Right lobe of liver (tissue), 6 donors: ENCODE measurements at regions not wholly inside any gene's neighbourhood (a gene's known extent, or its start where the extent isn't known, plus 50 kb on each side); places are given as distances from the start of the nearest gene placed in this dataset.

Source experiments
- ATAC-seq, 4 donors: fragments of 200-7000 bp; cut with Tn5 transposase; one replicate each; pipeline ENCODE4 v1.9.1; 2020; ENCODE audit warnings: mild to moderate bottlenecking in 4 of 4, moderate library complexity in 4 of 4
- DNase-seq, 3 donors: peaks; one replicate each; pipeline ENCODE4 v3.0.0-alpha.2; 2020
- H3K27ac ChIP-seq, 3 donors: fragments of 200-600 bp; one replicate each; pipeline ENCODE4 v1.8.0; 2022
- H3K27me3 ChIP-seq, 2 donors: fragments of 200-600 bp; one replicate each; pipeline ENCODE4 v1.8.0; 2022
- H3K36me3 ChIP-seq, 4 donors: fragments of 200-600 bp; sonication (generic) in 1 of 4; one replicate each; pipeline versions ENCODE4 v1.5.1 to v1.8.0; 2017 to 2022; ENCODE audit warnings: control low read depth in 1 of 4
- H3K4me1 ChIP-seq, 4 donors: fragments of 200-600 bp; sonication (generic) in 1 of 4; one replicate each; pipeline versions ENCODE4 v1.5.1 to v1.8.0; 2017 to 2022; ENCODE audit warnings: control low read depth in 1 of 4
- H3K4me3 ChIP-seq, 3 donors: fragments of 200-600 bp; one replicate each; pipeline ENCODE4 v1.8.0; 2022
- H3K9me3 ChIP-seq, 4 donors: fragments of 200-600 bp; sonication (generic) in 1 of 4; one replicate each; pipeline versions ENCODE4 v1.5.1 to v1.8.0; 2017 to 2022; ENCODE audit warnings: control low read depth in 1 of 4
- POLR2A ChIP-seq: fragments of 450-650 bp; IDR thresholded peaks from one replicate; pipeline ENCODE4 v1.6.1; 2017; ENCODE audit warnings: antibody characterized with exemption, mild to moderate bottlenecking
- WGBS: methylation state at CpG from one replicate; pipeline ENCODE4 v1.1.6; 2018; ENCODE audit warnings: low coverage, low lambda C conversion rate; ENCODE audit not compliant: insufficient coverage; ENCODE audit errors: missing lambda C conversion rate; 5-methylcytosine and 5-hydroxymethylcytosine counted together
- intact Hi-C, 2 donors: fragments of 100-400 bp; cut with DNase I; formaldehyde crosslinking; loops; one replicate each; pipeline versions ENCODE4 v1.11.2 to v1.14.1; 2022
- TF ChIP-seq, protein P1 (sequence below), 4 donors: fragments of 200-600 bp in 3 of 4; fragments of 450-650 bp in 1 of 4; IDR thresholded peaks; one replicate each; pipeline versions ENCODE4 v1.5.1 to v1.8.0; 2016 to 2022; ENCODE audit warnings: antibody characterized with exemption in 4 of 4, mild to moderate bottlenecking in 2 of 4
- donor health status: DM: no; HTN: yes; CAD: no.
- donor health status: DM: no; HTN: no; CAD: no.
- donor health status: DM: no; HTN: no; CAD: no.
- donor health status: DM: no; HTN: yes; CAD: no.
- donor health status: DM: no; HTN: yes; CAD: no.

DNA sequence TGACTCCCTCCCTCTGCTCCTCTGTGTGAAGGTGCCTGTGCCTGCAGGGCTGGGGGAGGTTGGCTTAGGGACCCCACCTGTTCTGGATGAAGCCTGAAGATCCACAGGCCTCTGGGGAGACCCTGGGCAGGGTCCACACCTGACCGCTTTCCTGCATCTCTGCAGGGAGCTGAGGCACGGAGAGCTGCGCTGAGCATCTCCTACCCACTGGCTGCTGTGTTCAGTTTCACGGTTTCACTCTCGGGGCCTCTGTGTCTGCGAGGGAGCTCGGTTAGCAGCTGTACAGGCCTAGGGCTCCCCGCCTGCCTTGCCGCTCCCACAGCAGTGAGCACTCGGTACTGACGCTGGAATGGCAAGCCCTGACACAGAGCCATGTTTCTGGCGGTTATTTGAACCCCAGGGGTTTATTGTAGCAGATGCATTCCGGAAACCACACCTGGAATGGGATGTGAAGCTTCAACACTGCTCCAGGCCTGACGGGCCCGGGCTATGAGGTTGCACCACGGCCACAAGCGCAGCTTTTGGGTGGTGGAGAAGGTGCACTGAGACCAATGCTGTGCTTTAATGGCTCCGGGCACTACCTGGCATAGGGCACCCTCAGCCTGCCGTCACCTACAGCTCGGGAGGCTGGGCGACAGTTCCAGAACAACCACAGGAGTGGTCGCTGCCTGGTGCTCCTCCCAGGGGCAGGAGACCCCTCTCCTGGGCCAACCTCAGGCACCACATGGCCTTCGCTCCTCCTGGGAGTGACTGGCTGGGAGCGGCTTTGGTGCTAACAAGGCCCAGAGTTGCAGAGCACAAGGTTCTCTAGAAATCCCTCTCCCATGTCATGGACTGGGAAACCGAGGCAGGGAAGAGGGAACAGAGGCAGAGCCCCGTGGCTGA is 257.9 kb downstream of the NDUFA10 start:
- H3K36me3 ChIP-seq: no peaks in the 10 kb centered on the region

DNA sequence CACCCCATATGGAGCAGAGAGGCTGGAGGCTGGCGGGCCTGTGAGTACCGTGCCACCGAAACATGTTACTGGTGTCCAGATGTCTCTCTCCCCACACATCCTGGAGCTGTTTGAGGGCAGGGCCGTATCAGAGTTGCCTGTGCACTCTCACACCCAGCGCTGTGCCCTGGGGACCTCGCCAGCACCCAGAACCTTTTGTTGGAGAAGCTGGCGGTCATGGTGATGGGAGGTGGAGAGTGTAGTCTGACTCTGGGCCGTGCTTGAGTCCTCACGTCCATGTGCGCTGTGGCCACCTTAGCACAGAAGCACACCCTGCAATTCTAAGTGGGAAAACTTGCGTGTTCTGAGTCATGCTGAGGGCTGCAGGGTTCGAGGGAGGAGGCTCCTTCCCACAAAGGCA is 259.2 kb downstream of the NDUFA10 start:
- Histone ChIP-seq H3K4me3 (no peak overlapping the region), H3K9me3 (no peaks in the 10 kb centered on the region), H3K4me1 (no peaks in the 10 kb centered on the region), H3K27me3 (no peaks in the 10 kb centered on the region), H3K36me3 (no peaks in the 10 kb centered on the region), H3K27ac (no peak overlapping the region)
- 72% methylated on average over 7 of the region's 12 CpGs for WGBS
- peak in 2 of 3 donors; percentile 30 to 31 for DNase-seq
- intact Hi-C loops: no loop called here
- TF ChIP-seq POLR2A: no peak
- TF ChIP-seq, protein P1, sequence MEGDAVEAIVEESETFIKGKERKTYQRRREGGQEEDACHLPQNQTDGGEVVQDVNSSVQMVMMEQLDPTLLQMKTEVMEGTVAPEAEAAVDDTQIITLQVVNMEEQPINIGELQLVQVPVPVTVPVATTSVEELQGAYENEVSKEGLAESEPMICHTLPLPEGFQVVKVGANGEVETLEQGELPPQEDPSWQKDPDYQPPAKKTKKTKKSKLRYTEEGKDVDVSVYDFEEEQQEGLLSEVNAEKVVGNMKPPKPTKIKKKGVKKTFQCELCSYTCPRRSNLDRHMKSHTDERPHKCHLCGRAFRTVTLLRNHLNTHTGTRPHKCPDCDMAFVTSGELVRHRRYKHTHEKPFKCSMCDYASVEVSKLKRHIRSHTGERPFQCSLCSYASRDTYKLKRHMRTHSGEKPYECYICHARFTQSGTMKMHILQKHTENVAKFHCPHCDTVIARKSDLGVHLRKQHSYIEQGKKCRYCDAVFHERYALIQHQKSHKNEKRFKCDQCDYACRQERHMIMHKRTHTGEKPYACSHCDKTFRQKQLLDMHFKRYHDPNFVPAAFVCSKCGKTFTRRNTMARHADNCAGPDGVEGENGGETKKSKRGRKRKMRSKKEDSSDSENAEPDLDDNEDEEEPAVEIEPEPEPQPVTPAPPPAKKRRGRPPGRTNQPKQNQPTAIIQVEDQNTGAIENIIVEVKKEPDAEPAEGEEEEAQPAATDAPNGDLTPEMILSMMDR (IDR thresholded peaks at IDR 0.05): no peak
- no peak for ATAC-seq

More for the DNA sequence above, 257.9 kb downstream of the NDUFA10 start:
- H3K27ac ChIP-seq: no peak overlapping the region
- 0% methylated on average over 1 of the region's 26 CpGs for WGBS
- DNase-seq: peak in 2 of 3 donors; percentile 35 to 40
- TF ChIP-seq POLR2A: no peak
- TF ChIP-seq, protein P1 (IDR thresholded peaks at IDR 0.05): no peak
- intact Hi-C loops: no loop called here
- H3K4me1 ChIP-seq: no peaks in the 10 kb centered on the region
- ATAC-seq: no peak
- H3K9me3 ChIP-seq: no peaks in the 10 kb centered on the region
- no peak overlapping the region for H3K4me3 ChIP-seq
- H3K27me3 ChIP-seq: no peaks in the 10 kb centered on the region

DNA sequence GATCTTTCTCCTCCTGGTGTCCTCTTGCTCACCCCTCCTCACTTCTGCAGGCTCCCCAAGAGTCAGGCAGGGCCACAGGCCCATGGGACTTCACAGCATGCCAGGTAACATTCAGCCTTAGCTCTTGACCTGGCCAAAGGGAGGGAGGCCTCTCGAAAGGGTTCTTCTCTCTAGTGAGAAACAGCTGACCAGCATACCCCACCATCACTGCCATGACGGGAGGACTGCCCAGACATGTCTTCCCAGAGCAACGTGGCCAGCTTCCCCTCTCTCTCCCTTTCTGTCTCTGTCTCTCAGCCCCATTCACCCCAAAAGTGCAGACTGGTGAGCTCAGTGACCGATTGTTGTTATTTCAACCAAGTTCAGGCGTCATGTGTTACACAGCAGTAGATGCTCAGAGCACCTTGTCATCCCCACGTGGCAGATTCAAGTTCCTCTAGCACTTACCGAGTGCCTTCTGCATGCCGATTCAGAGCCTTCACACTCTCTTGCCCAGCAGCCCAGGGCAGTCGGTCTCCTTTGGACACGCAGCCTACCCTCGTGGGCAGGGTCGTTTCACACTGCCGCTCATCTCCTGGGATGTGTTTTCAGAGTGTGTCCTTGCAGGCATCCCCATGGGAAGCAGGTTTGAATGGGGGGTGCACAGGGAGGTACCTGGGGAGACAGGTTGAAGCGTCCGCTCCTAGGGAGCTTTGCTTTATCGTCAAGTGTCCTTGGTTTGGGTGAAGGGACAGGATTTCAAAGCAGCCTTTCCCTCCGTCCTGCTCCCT is 259.9 kb downstream of the NDUFA10 start:
- DNase-seq: peak in 2 of 3 donors; percentile 8 to 16
- TF ChIP-seq, protein P1 (IDR thresholded peaks at IDR 0.05): no peak
- TF ChIP-seq POLR2A: no peak
- intact Hi-C loops: no loop called here
- WGBS: 65% methylated on average over 13 of the region's 17 CpGs
- no peak overlapping the region for H3K27ac ChIP-seq
- H3K4me1 ChIP-seq: no peaks in the 10 kb centered on the region
- H3K36me3 ChIP-seq: no peaks in the 10 kb centered on the region
- ATAC-seq: no peak
- H3K4me3 ChIP-seq: no peak overlapping the region
- H3K9me3 ChIP-seq: no peaks in the 10 kb centered on the region
- no peaks in the 10 kb centered on the region for H3K27me3 ChIP-seq

DNA sequence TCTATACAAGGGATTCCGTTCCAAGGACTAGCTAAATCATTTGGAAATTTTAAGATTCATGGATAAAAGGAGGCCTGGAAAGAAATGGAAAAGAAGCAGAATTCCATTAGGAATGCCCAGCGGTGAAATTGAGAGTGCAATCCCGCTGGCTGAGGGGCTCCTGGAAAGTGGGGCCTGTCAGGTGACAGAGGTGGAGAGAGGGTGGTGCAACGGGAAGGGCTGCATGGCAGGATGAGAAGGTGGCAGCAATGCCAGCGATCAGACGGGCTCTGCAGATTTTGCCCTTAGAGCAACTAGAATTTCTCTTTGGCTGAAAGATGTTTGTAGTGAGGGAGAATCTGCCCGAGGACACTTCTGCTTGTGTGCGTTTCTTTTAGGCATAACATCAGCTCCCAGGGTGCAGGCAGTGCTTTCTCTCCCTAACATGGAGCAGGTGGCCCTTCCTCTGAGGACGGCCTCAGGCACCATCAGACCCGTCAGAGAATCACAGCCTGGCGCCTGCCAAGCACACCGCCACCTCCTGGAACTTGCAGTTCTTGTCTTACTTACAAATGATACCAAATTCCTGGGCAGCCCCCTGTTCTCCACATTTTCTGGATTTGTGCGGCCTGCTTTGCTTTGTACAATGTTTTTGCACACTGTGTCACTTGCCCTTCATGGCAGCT is 261.6 kb downstream of the NDUFA10 start:
- no peak for TF ChIP-seq POLR2A
- TF ChIP-seq, protein P1 (IDR thresholded peaks at IDR 0.05): no peak
- intact Hi-C loops: no loop called here
- Histone ChIP-seq H3K4me1 (no peaks in the 10 kb centered on the region), H3K4me3 (no peak overlapping the region), H3K36me3 (no peaks in the 10 kb centered on the region), H3K27ac (no peak overlapping the region), H3K9me3 (no peaks in the 10 kb centered on the region), H3K27me3 (no peaks in the 10 kb centered on the region)
- peak in 2 of 3 donors; percentile 14 to 33 for DNase-seq
- 66% methylated on average over 8 of the region's 13 CpGs for WGBS
- no peak for ATAC-seq
